Activated naive CD4-positive, alpha-beta T cell treated with Interleukin-2 at 50 U/mL for 16 hours (primary cell): ENCODE measurements at regions not wholly inside any gene's neighbourhood (a gene's known extent, or its start where the extent isn't known, plus 50 kb on each side); places are given as distances from the start of the nearest gene placed in this dataset.

ENCODE experiments used
- DNase-seq: peaks from one replicate; pipeline ENCODE4 v3.0.0-alpha.2; 2020

DNA sequence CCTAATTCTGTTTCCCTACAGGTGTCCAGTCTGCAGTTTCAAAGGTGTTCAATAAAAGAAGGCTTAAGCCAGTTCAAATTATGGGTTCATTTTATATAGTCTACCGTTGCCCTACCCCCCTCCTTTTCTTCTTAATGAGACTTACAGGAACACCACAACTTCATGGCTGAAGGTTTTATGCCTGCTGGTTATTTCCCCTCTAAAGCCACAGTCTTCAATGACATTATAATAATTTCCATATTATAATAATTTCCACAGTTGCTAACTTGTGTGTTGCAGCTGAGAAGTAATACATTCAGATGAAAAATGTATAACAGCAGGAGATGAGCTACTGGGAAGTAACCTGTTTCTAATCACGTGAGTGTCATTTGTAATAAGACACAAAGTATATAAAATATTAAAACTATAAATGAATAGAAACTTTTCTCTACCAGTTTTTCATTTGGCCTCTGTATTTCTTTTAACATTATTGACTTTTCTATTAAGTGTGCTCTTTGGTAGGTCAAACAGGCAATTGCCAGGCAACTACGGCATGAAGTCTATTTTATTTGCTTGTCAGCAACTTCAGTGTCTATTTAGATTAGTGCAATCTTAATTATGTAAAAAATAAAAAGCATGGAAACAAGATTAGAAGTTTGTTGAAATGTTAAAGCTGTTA, 120.5 kb upstream of the HMHB1 start:
- no peak for DNase-seq

GRCh38 chr5:143687604-143688003, 124.4 kb upstream of the HMHB1 start:
- DNase-seq: no peak

GRCh38 chr5:143685246-143685815, 126.6 kb upstream of the HMHB1 start:
- no peak for DNase-seq

DNA sequence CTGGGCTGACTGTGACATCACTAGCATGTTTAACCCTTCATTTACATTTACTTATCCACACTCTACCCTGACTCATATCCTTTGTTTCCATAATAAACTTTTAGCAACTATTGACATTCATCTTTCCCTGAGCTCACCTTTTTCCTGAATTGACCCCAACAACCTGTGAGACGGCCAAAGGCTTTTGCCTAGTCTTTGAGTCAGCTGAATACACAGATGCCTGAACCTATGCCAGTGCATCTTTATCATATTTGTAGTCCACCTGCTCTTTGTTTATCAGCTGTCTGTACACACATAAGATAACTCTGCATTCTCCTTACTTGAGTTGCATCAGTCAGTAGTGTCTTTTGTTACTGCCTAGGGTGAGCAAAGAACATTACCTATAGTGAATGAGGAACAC, 128.5 kb upstream of the HMHB1 start:
- DNase-seq: no peak

DNA sequence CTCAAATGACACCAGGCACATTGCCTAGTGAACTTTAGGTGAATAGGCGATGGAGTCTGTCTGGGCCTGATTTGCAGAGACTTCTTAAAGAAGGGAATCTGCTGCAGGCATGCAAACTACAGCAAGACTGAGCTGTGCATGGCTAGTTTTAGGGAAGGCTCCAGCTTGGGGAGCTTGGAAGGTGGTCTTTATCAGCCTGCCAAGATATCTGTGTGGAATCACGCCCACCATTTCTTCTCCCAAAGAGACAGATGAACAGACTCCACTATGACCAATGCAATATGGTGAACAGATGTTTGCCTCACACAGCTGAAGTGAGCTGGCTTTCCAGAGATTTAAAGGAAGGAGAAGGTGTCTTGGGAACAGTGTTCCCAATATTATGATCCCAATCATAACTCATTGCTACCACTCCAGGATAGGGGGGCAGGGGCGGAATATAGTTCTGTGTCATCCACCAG, 129.0 kb upstream of the HMHB1 start:
- DNase-seq: no peak

- DNase-seq: no peak
Measured at GRCh38 chr5:143682246-143682905, 129.6 kb upstream of the HMHB1 start.

GRCh38 chr5:143680672-143681259, 131.2 kb upstream of the HMHB1 start:
- DNase-seq: no peak

- no peak for DNase-seq
Measured at GRCh38 chr5:143679777-143680176, 132.2 kb upstream of the HMHB1 start.

- DNase-seq: no peak
Measured at GRCh38 chr5:143678148-143678905, 133.6 kb upstream of the HMHB1 start.

- DNase-seq: no peak
Measured at GRCh38 chr5:143677403-143677802, 134.6 kb upstream of the HMHB1 start.

- DNase-seq: no peak
Measured at GRCh38 chr5:143676802-143677201, 135.2 kb upstream of the HMHB1 start.

- DNase-seq: no peak
Measured at GRCh38 chr5:143674469-143674786, 137.5 kb upstream of the HMHB1 start.

GRCh38 chr5:143673676-143674468, 138.1 kb upstream of the HMHB1 start:
- DNase-seq: no peak

DNA sequence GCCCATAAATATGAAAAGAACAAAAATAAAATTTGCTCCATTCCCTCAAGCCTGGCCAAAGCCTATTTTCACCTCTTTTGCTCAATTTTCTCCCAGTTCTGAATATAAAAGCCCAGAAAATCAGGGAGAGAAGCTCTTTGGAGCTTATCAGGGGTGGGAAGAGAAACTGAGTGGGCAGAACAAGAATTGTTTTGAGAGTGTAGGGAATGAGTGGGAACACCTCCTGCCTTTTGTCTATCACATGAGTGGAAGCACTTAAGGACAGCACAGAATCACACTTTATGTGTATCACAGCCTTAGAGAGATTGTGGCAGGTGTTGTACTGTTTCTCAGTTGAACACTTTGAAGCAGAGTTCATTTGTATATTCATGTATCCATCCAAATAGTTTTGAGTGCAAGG, 139.2 kb upstream of the HMHB1 start:
- no peak for DNase-seq

- DNase-seq: no peak
Measured at GRCh38 chr5:143671674-143672569, 140.0 kb upstream of the HMHB1 start.

GRCh38 chr5:143671021-143671420, 140.9 kb upstream of the HMHB1 start:
- DNase-seq: no peak

- no peak for DNase-seq
Measured at GRCh38 chr5:143665866-143666265, 146.1 kb upstream of the HMHB1 start.

DNA sequence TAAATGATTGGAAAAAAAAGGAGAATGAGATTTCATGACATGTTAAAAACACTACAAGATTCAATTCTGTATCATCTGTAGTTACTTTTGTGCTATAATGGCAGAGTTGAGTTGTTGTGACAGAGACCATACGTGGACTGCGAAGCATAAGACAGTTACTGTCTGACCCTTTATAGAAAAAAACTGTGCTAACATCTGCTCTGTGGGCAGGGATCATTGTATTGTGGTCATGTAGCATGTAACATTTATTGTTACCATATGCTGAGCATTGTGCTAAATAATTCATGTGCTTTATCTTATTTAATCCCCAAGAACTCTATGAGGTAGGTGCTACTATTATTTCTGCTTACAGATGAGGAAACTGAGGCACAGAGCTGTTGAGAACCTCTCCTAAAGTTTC, 147.3 kb upstream of the HMHB1 start:
- no peak for DNase-seq

GRCh38 chr5:143663872-143664271, 148.1 kb upstream of the HMHB1 start:
- no peak for DNase-seq

DNA sequence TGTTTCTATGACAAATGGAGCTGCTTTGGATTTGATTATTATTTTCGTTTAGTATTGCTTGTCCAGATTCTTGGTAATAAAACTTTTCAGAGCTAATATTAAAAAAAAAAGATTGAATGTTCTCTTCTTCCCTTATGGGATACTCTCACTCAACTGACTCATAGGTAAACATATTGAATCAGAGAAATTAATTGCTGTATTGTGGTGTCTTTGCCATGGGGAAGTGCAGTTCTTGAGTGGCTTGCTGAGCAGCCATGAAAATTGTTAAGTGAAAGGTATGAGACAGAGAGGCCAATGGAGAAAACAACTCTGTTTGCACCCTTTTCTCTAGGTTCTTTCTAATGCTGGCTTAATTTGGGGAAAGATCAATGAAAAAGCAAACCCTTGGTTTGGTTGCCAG, 149.9 kb upstream of the HMHB1 start:
- DNase-seq: no peak

GRCh38 chr5:143660625-143661024, 151.3 kb upstream of the HMHB1 start:
- DNase-seq: no peak
